Stimulated activated CD8-positive, alpha-beta memory T cell treated with anti-CD3 and anti-CD28 coated beads, Interleukin-7, amount 100 ng/mL, for 1 hour (primary cell): ENCODE measurements at regions not wholly inside any gene's neighbourhood (a gene's known extent, or its start where the extent isn't known, plus 50 kb on each side); places are given as distances from the start of the nearest gene placed in this dataset.
"Not testable (repeated sequence)": the region's sequence is repeated elsewhere in the genome, so short reads cannot be mapped to it uniquely, and the experiment has no call there.

Experiments used
- DNase-seq, 2 donors: peaks; one replicate each; pipeline ENCODE4 v3.0.0-alpha.2; 2020; ENCODE audit warnings: low read depth in 2 of 2

DNA sequence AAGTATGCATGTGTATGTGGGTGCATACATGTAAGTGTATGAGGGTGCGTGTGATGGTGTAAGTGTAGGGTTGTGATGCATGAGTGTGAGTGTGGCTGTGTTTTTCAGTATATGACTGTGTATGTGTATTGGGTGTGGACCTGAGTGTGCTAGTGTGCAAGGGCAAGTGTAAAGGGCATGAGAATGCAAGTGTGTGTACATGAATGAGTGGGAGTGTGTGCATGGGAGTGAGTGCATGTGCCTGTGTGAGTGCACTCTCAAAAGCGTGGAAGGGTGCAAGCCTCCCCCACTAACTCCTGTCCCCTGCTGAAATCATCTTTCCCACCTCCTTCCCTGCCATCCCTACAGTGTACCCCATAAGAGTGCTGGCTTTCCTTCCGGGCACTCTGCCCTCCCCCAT lies 225.1 kb upstream of the PRKX start:
- DNase-seq = no peak

DNA sequence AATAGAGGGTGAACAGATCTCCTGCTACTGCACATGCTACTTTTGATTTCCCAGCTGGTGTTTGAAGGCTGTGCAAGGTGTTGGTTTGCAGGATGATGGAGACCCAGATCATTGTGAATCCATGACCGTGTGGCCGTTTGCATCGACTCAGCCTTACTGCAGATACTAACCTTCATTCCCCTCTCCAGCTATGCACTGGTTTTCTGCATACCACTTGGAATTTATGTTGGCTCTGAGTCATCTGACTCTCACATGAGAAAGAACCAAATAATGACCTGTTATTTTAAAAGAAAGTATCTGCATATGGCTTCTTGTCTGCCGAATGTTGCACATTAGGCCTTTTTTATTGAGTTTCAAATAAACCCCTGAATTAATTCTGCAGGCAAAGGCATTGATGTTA lies 221.7 kb upstream of the PRKX start:
- DNase-seq = not testable (repeated sequence)

DNA sequence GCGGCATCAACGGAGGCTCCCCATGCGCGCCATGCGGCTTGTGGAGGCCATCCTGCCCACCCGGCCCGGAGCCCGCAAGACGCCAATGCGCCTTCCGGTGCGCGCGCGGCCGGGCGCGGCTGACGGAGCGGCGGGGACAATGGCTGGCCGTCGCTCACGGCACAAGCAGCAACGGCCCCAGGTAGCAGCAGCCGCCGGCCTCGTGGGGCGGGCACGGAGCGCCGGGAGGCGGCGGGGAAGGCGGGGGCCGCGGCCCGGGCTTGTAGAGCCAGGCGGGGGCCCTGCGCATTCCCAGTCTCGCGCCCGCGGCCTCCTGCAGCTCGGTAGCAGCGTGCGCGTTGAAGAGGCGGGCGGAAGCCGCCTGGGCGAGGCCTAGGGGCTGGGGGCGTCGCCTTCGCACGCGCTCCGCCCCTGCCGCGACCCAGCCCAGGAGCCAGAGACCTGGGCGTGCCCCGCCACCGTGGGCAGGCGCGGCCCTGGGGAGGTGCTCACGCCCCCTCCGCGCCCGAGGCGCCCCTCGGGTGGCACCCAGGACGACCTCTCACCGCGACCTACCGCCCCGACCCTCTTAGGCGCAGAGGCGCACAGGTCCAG lies 207.1 kb upstream of the PRKX start:
- not testable (repeated sequence) for DNase-seq

DNA sequence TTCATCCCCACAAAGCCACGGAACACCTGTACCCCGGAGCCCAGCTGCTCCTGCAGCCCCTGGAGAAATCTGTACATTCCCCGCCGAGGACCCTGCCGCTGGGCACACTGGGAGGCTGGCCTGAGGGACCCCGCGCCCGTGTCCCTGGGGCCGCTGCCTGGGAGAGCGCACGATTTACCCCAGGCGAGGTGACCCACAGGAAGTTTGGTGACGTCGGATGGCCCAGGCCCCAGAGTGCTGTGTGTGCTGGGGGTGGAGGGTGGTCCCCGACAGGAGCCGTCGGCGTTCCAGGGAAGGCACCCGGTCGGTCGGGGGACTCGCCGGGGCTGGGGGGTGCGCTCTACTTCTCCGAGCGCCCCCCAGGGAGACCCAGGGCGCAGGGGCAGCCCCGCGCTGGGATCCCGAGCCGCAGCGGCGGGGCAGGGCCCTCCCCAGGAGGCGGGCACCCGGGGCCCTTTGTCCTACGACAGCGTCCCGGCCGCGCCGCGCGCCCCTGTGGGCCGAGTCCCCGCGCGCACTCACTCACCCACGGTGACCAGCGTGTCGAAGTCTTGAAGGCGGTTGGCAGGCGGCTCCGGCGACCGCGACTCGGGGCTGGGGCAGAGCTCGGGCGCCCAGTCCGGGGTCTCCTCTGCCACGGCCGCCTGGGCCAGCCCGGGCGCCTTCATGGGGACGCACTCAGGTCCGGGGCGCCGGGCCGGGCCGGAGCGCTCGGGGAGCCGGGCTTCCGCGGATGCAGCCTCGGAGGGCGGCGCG lies 206.4 kb upstream of the PRKX start:
- not testable (repeated sequence) for DNase-seq

DNA sequence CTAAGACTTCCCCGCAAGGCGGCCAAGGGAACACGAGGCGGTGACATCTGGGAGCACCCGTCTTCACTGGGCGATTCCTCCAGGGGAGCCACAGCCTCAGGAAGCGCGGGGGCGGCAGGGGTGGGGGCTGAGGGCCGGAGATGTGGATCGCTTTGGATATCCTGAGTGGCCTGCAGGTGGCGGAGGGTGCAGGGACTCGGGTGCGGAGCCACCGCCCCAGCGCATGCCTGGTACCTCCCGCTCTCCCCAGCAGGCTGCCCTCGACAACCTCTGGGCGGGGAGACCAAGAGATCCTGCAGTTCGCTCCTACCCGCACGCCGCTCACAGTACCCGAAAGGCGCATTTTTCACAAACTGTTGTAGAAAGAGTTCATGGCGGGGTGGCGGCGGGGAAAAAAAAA lies 201.4 kb upstream of the PRKX start:
- DNase-seq = not testable (repeated sequence)

DNA sequence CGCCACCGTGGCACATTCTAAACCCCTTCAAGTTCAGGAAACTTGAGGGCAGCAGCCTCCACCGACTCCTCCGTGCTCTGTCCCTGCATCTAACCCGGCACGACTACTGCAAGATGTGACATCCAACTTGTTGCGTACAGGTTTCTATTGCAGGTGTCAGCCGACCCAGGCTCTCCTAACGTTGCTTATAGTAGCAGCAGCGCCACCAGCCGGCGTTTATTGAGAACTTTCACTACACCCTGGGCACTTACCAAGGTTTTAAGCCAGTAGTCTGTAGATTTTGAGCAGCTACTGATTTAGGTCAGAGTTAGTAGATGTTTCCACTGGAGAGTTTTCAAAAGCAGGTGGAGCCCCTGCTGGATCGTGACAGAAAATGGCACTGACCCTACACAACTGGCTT lies 200.6 kb upstream of the PRKX start:
- DNase-seq = not testable (repeated sequence)

DNA sequence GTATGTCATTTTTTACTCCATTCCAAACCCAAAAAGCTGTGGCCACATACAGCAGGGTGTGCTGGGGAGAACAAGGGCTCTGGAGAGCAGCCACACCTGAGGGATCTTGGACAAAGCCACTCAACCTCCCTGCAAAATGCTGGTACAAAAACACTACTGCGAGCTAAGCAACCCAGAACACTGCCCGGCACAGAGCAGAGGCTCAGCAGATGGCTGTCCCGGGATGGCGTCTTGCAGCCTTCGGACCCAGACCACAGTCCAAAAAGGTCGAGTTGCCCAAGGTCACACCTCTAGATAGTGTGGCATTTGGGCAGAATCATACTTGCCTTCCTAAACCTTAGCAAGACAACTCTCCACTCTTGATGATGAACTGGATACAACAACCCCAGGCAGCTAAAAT lies 197.6 kb upstream of the PRKX start:
- DNase-seq = not testable (repeated sequence)

DNA sequence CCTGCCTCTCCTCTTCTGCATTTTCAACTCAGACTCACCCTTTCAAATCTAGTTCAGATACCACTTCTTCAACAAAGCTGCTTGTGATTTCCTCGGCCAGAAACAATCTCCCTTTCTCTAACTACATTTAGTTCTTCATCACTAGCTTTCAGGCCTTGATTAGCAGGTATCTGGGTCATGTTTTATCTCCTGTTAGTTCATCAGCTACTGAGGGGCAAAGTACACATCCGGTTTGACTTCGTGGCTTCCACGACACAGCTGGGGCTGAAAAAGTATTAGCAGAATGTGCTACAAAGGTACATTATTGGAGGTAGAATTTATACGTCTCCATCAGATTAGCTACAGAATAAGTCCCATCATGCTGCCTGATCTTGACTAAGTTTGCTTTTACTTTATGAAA lies 197.2 kb upstream of the PRKX start:
- not testable (repeated sequence) for DNase-seq

DNA sequence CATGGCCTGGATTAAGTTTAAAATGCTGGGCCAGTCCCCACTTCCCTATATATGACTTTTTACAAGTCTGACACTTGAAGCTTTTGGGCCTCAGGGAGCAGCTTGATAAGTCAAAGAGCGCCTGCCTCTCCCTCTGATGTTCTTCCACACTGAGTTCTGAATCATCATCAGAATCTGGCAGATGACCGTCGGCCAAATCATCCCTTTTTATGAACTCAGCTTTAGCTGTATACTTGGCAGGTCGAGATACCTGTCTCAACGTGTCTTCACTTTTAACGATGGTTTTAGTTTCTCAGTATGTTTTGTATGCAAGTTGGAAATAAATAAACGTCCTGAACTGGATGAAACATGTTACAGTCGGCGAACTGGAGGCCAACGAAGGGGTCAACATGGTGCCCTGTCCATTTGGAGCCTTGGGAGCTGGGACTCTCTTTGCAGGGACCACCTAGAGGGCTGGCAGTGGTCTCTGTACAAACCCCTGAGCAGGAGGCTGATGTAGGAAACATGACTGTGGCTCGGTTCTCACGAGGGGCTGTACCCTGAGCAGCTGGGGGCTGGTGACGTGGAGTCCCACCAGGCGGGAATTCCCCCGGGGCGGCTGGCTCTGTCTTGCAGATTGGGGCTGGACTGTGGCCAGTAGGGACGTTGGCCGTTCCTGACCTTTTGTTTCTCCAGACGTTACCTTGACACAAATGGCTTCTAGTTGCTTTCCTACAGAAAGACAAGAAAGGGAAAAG lies 192.2 kb upstream of the PRKX start:
- DNase-seq = not testable (repeated sequence)

DNA sequence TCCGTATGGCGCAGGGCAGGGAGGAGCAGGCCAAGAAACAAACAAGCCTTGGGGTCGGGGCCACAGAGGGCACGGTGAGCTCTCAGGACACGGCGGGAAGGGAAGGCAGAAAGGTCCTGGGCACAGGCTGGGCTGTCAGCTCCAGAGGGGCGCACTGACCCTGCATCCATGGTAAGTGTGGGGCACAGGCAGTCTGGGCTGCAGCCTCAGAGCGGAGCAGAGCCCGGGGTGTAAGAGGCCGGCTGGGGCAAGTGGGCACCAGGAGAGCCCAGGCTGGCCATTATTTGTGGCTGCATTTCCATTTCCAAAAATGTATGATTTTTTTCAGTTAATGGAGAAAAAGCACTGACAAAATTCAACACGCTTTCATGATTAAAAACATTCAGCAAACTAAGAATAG lies 188.8 kb upstream of the PRKX start:
- DNase-seq = not testable (repeated sequence)

DNA sequence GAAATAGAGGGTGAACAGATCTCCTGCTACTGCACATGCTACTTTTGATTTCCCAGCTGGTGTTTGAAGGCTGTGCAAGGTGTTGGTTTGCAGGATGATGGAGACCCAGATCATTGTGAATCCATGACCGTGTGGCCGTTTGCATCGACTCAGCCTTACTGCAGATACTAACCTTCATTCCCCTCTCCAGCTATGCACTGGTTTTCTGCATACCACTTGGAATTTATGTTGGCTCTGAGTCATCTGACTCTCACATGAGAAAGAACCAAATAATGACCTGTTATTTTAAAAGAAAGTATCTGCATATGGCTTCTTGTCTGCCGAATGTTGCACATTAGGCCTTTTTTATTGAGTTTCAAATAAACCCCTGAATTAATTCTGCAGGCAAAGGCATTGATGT lies 183.3 kb upstream of the PRKX start:
- DNase-seq = not testable (repeated sequence)

DNA sequence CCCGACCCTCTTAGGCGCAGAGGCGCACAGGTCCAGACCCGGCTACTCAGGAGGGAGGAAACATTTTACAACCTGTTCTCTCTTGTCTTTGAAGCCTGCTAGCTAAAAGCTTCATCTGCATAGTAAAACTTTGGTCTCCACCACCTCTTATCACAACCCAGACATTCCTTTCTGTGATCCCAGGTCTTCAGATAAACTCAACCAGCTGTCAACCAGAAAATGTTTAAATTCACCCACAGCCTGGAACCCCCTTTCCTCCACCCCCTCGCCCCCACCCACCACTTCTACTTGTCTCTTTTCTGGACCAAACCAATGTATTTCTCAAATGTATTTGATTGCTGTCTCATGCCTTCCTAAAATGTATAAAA lies 169.1 kb upstream of the PRKX start:
- DNase-seq = not testable (repeated sequence)

DNA sequence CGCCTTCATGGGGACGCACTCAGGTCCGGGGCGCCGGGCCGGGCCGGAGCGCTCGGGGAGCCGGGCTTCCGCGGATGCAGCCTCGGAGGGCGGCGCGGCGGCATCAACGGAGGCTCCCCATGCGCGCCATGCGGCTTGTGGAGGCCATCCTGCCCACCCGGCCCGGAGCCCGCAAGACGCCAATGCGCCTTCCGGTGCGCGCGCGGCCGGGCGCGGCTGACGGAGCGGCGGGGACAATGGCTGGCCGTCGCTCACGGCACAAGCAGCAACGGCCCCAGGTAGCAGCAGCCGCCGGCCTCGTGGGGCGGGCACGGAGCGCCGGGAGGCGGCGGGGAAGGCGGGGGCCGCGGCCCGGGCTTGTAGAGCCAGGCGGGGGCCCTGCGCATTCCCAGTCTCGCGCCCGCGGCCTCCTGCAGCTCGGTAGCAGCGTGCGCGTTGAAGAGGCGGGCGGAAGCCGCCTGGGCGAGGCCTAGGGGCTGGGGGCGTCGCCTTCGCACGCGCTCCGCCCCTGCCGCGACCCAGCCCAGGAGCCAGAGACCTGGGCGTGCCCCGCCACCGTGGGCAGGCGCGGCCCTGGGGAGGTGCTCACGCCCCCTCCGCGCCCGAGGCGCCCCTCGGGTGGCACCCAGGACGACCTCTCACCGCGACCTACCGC lies 168.6 kb upstream of the PRKX start:
- not testable (repeated sequence) for DNase-seq

DNA sequence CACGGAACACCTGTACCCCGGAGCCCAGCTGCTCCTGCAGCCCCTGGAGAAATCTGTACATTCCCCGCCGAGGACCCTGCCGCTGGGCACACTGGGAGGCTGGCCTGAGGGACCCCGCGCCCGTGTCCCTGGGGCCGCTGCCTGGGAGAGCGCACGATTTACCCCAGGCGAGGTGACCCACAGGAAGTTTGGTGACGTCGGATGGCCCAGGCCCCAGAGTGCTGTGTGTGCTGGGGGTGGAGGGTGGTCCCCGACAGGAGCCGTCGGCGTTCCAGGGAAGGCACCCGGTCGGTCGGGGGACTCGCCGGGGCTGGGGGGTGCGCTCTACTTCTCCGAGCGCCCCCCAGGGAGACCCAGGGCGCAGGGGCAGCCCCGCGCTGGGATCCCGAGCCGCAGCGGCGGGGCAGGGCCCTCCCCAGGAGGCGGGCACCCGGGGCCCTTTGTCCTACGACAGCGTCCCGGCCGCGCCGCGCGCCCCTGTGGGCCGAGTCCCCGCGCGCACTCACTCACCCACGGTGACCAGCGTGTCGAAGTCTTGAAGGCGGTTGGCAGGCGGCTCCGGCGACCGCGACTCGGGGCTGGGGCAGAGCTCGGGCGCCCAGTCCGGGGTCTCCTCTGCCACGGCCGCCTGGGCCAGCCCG lies 167.9 kb upstream of the PRKX start:
- not testable (repeated sequence) for DNase-seq

DNA sequence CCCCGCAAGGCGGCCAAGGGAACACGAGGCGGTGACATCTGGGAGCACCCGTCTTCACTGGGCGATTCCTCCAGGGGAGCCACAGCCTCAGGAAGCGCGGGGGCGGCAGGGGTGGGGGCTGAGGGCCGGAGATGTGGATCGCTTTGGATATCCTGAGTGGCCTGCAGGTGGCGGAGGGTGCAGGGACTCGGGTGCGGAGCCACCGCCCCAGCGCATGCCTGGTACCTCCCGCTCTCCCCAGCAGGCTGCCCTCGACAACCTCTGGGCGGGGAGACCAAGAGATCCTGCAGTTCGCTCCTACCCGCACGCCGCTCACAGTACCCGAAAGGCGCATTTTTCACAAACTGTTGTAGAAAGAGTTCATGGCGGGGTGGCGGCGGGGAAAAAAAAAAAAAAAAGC lies 162.9 kb upstream of the PRKX start:
- not testable (repeated sequence) for DNase-seq

DNA sequence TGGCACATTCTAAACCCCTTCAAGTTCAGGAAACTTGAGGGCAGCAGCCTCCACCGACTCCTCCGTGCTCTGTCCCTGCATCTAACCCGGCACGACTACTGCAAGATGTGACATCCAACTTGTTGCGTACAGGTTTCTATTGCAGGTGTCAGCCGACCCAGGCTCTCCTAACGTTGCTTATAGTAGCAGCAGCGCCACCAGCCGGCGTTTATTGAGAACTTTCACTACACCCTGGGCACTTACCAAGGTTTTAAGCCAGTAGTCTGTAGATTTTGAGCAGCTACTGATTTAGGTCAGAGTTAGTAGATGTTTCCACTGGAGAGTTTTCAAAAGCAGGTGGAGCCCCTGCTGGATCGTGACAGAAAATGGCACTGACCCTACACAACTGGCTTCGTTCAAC lies 162.2 kb upstream of the PRKX start:
- DNase-seq = not testable (repeated sequence)

DNA sequence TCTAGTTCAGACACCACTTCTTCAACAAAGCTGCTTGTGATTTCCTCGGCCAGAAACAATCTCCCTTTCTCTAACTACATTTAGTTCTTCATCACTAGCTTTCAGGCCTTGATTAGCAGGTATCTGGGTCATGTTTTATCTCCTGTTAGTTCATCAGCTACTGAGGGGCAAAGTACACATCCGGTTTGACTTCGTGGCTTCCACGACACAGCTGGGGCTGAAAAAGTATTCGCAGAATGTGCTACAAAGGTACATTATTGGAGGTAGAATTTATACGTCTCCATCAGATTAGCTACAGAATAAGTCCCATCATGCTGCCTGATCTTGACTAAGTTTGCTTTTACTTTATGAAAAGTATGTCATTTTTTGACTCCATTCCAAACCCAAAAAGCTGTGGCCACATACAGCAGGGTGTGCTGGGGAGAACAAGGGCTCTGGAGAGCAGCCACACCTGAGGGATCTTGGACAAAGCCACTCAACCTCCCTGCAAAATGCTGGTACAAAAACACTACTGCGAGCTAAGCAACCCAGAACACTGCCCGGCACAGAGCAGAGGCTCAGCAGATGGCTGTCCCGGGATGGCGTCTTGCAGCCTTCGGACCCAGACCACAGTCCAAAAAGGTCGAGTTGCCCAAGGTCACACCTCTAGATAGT lies 158.9 kb upstream of the PRKX start:
- not testable (repeated sequence) for DNase-seq

DNA sequence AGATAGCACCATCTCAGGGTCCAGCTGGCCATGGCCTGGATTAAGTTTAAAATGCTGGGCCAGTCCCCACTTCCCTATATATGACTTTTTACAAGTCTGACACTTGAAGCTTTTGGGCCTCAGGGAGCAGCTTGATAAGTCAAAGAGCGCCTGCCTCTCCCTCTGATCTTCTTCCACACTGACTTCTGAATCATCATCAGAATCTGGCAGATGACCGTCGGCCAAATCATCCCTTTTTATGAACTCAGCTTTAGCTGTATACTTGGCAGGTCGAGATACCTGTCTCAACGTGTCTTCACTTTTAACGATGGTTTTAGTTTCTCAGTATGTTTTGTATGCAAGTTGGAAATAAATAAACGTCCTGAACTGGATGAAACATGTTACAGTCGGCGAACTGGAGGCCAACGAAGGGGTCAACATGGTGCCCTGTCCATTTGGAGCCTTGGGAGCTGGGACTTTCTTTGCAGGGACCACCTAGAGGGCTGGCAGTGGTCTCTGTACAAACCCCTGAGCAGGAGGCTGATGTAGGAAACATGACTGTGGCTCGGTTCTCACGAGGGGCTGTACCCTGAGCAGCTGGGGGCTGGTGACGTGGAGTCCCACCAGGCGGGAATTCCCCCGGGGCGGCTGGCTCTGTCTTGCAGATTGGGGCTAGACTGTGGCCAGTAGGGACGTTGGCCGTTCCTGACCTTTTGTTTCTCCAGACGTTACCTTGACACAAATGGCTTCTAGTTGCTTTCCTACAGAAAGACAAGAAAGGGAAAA lies 153.8 kb upstream of the PRKX start:
- not testable (repeated sequence) for DNase-seq

DNA sequence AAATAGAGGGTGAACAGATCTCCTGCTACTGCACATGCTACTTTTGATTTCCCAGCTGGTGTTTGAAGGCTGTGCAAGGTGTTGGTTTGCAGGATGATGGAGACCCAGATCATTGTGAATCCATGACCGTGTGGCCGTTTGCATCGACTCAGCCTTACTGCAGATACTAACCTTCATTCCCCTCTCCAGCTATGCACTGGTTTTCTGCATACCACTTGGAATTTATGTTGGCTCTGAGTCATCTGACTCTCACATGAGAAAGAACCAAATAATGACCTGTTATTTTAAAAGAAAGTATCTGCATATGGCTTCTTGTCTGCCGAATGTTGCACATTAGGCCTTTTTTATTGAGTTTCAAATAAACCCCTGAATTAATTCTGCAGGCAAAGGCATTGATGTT lies 144.9 kb upstream of the PRKX start:
- not testable (repeated sequence) for DNase-seq

DNA sequence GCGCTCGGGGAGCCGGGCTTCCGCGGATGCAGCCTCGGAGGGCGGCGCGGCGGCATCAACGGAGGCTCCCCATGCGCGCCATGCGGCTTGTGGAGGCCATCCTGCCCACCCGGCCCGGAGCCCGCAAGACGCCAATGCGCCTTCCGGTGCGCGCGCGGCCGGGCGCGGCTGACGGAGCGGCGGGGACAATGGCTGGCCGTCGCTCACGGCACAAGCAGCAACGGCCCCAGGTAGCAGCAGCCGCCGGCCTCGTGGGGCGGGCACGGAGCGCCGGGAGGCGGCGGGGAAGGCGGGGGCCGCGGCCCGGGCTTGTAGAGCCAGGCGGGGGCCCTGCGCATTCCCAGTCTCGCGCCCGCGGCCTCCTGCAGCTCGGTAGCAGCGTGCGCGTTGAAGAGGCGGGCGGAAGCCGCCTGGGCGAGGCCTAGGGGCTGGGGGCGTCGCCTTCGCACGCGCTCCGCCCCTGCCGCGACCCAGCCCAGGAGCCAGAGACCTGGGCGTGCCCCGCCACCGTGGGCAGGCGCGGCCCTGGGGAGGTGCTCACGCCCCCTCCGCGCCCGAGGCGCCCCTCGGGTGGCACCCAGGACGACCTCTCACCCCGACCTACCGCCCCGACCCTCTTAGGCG lies 130.2 kb upstream of the PRKX start:
- not testable (repeated sequence) for DNase-seq
